T follicular helper cell (primary cell): ENCODE measurements at regions not wholly inside any gene's neighbourhood (a gene's known extent, or its start where the extent isn't known, plus 50 kb on each side); places are given as distances from the start of the nearest gene placed in this dataset.
"Not testable (repeated sequence)": the region's sequence is repeated elsewhere in the genome, so short reads cannot be mapped to it uniquely, and the experiment has no call there.

Experiments
- DNase-seq: peaks from one replicate; pipeline ENCODE4 v3.0.0-alpha.2; 2020; ENCODE audit warnings: low read depth

DNA sequence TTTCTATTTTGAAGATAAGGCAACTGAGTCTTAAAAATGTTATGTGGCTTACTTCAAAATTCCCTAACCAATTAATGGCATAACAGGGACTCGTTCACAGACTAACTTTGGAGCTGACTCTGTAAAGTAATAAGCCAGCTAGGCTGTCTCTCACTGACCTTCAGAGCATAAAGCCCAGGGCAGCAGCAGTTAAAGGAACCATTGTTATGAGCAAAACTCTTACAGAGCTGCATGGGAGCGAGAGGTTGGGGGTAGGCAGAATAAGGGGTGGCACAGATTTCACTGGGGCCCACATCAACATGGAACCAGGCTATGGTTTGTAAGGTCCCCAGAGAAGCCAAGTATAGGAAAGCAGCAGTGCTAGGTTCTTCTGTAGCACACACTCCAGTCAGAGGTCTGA lies 637.8 kb downstream of the RFPL4B start:
- no peak for DNase-seq

GRCh38 chr6:112986321-112986720 lies 639.2 kb downstream of the RFPL4B start:
- DNase-seq: no peak

DNA sequence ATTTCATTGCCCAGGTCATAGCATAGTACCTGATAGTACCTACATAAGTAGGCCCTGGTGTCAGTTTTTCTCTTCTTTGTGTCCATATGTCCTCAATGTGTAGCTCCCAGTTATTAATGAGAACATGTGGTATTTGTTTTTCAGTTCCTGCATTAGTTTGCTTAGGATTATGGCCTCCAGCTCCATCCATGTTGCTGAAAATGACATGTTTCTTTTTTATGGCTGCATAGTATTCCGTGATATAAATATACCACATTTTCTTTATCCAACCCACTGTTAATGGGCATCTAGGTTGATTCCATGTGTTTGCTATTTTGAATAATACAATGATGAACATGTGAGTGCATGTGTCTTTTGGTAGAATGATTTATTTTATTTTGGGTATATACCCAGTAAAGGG lies 641.6 kb downstream of the RFPL4B start:
- no peak for DNase-seq

DNA sequence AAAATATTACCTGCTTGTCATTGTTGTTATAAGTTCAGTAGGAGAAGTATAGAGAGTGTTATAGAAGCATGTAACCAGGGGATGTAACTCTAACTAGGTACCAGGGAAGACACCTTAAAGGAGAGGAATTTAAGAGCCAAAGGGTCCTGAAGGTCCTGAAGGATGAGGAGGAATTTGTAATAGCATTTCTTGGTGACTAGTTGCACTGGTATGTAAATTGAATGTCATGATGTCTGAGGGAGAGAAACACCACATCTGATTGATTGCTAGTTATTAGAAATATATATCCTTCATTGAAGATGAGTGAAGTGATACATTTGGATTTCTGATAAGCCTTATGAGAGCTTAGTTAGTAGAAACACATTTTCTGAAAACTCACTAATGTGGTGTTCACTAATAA lies 643.8 kb downstream of the RFPL4B start:
- no peak for DNase-seq

GRCh38 chr6:112991912-112992311 lies 644.8 kb downstream of the RFPL4B start:
- no peak for DNase-seq

- DNase-seq: no peak
Observed at GRCh38 chr6:112997421-112998085, 650.4 kb downstream of the RFPL4B start.

GRCh38 chr6:113004054-113004453 lies 656.9 kb downstream of the RFPL4B start:
- DNase-seq: no peak

GRCh38 chr6:113004470-113005270 lies 657.5 kb downstream of the RFPL4B start:
- DNase-seq: no peak

GRCh38 chr6:113006494-113006893 lies 659.4 kb downstream of the RFPL4B start:
- no peak for DNase-seq

- DNase-seq: no peak
Observed at GRCh38 chr6:113009682-113010081, 662.6 kb downstream of the RFPL4B start.

GRCh38 chr6:113010196-113010989 lies 663.3 kb downstream of the RFPL4B start:
- no peak for DNase-seq

- DNase-seq: no peak
Observed at GRCh38 chr6:113011389-113011788, 664.3 kb downstream of the RFPL4B start.

DNA sequence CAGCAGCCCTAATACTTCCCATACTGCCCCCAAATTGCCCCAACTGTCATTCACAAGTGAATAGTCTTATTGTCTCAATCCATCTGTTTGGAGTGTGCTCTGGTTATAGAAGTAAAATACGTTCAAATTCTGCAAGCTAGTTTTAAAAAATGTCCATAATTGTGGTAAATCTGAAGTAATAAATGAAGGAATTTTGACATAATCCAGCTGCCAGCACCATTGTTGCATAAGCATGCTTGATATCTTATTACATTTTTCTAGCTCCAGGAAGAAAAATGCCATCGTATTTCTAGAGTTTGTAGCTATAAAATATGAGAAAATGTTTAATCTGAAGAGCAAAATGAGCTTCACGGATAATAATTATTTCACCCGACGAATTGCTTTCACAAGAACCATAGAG lies 664.7 kb downstream of the RFPL4B start:
- DNase-seq: no peak

GRCh38 chr6:113015249-113015648 lies 668.1 kb downstream of the RFPL4B start:
- no peak for DNase-seq

DNA sequence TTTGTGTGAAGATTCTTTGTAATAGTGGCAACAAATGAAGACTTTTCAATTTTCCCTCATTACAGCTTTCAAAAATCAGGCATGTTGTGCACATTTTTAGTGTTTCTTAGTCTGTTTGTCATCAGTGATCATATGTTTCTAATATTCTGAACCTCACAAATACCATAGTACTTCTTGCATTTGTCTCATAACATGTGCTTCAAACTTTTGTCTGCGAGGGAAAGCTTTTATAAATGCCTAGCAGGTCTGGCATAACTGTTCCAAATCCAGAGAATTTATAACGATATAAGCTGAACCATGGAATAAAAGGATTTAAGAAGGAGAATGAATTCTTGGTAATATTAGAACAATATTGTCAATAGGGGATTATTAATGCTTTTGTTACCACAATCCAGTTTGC lies 670.2 kb downstream of the RFPL4B start:
- no peak for DNase-seq

DNA sequence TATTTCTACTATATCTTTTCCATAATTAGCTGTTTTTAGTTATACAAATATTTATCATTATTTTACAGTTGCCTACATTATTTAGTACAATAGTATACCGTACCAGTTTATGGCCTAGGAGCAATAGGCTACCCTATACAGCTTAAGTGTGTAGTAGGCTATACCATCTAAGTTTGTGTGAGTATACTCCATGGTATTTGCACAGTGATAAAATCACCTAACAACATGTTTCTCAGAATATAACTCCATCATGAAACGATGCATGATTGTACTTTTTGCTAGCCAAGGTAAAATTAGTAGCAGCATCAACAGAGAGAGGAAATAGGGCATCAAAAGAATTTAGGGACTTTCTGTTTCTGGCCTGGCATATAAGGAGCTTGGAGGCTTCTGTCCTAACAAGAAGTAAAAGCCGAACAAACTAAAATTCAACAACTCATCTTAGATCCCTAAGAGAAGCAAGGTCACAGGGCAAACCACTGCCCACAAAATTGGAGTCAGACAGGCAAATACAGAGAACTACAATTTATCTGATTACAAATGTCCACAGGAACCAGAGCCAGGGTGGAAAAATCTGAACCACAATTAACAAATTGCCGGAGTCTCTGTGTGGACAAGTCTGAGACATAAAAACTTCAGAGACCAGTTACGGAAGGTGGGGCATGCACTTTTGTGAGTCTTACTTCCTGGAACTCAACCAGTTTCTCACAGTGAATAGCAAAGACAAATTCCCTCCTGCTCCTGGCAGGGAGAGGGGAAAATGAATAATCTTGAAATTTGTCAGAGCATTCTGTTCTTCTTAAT lies 671.4 kb downstream of the RFPL4B start:
- no peak for DNase-seq

GRCh38 chr6:113019176-113019575 lies 672.0 kb downstream of the RFPL4B start:
- DNase-seq: no peak

- no peak for DNase-seq
Observed at GRCh38 chr6:113027780-113028179, 680.6 kb downstream of the RFPL4B start.

- not testable (repeated sequence) for DNase-seq
Observed at GRCh38 chr6:113029161-113029560, 682.0 kb downstream of the RFPL4B start.

GRCh38 chr6:113031591-113032238 lies 684.6 kb downstream of the RFPL4B start:
- DNase-seq: no peak

GRCh38 chr6:113039005-113039404 lies 691.9 kb downstream of the RFPL4B start:
- DNase-seq: no peak
